GM18861 (cell line): ENCODE measurements at regions not wholly inside any gene's neighbourhood (a gene's known extent, or its start where the extent isn't known, plus 50 kb on each side); places are given as distances from the start of the nearest gene placed in this dataset.
"Not testable (repeated sequence)": the region's sequence is repeated elsewhere in the genome, so short reads cannot be mapped to it uniquely, and the experiment has no call there.

Experiments used
- ATAC-seq: cut with Tn5 transposase; IDR thresholded peaks from one replicate; pipeline ENCODE4 v1.9.1; 2021; ENCODE audit not compliant: unreplicated experiment

DNA sequence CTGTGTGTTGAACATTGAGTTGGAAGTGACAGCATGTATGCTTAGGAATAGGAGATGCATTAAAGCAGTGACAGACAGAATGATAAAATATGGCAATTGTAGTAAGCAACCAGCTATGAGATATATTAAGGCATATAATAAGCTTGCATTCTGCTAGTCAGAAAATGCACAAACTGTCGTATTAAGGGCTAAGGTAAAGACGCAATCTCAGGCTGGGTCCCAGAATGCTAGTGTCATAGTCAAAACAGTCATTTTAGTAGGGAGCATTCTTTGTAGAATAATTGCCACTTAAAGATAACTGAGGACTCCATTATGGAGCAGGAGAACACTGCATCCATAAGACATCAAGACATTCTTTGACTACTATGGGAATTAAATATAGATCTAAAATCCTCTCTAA, 1369.7 kb upstream of the C9orf72 start:
- ATAC-seq, result no peak

DNA sequence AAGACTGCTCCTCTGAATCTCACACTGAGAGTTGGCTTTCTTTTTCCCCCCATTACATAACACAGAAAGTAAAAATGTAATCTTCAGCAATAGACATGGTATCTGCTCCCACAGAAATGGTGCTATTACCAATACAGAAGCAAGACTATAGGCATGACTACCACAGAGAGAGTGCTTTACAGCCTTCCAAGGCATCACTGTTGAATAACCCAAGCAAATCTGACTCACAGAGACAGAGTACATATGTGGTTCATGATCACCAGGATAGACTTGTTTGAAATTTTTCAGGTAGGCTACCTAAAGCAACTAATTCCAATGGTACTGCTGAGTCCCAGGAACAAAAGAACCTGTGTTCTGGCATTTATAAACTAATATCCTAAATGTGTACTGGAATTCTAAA, 1373.4 kb upstream of the C9orf72 start:
- ATAC-seq, result no peak

DNA sequence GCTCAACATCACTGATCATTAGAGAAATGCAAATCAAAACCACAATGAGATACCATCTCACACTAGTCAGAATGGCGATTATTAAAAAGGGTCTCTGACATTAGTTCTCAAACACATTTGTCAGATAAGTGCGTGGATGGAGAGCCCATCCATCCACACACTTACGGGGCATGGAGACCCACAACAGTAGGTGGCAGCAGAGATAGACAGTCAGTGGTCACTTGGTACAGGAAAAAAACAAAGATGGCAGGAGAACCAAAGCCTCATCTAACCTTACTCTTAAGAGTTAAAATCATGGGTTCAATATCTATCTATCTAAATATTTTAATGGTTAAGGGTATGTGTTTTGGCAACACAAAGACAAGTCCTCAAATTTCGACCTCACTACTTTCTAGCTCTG, 1378.7 kb upstream of the C9orf72 start:
- ATAC-seq, result no peak

DNA sequence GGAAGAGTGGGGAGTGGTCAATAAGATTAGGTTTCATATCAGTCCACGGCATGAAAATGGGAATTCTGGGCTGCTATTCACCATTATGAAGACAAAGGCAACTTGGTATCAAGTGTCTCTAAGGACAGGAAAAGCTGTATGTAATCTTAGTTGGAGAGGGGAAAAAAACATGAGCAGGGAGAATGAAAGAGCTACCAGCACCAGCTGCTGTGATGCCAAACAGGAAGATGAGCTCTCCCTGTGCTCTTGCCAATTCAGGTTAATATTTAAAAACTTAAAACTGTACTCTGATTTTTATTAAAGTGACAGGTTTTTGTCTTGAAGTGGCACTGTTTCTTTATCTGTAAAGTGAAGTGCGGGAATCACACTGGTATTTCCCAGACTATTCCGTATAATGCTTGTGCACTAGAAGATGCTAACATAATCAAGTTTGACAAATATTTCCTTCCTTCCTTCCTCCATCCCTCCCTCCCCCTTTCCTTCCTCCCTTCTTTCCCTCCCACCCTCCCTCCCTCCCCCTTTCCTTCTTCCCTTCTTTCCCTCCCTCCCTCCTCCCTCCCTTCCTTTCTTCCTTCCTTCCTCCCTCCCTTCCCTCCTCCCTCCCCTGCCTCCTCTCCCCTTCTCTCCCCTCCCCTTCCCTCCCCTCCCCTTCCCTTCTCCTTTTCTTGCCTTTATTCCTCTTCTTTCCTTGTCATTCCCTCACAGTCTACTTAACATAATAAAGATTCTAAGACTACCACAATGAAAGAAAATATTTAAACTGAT, 1383.0 kb upstream of the C9orf72 start:
- ATAC-seq, result no peak

DNA sequence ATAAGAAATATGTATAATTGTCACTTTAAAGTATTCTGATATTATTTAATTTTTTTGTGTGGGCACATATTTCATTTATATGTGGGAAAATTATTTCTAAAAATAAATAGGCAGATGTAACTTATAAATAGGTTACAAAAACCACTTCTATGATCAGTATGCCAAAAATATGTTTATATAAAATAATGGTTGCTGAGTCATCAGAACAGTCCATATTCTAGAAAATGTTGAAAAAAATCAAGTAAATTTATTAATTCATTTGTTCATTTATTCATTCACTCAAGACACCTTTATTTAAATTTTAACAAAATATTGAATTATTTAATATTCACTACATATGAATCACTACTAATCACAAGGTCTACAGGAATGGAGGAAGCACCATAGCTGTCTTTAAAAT, 1387.3 kb upstream of the C9orf72 start:
- no peak for ATAC-seq

DNA sequence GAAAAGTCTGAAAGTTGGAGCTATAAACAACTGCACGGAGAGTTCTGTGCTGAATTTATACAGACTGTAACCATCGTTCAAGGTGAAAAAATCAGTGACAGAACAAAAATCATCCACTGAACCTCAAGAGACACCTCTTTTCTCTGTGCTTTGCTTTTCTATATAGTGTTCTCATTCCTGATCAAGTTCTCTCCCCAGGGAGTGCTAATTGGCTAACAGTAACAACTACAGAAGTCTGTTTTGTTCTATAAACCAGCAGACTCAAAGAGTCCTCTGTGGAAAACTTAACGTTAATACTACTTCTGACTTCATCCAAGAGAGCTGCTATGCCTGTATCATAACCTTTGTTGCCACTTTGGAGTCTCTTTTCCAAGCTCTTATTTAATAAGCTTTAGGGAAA, 1388.3 kb upstream of the C9orf72 start:
- ATAC-seq, result no peak

DNA sequence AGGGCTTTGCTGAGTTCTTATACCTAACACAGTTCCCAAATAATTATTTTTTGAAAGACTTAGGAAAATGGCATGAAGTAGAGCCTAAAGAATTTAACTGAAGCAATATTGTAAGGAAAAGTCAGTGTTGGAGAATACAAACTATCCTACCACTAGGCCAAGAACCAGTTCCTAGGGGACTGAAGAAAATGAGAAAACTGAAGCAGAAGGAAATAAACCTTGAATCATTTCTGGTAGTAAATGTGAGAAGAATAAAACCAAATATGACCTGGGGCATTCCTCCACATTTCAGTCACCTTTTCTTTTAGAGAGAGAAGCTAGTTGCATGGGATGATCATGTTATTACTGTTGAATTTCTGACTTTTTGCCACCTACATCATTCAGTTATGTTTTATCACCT, 1393.9 kb upstream of the C9orf72 start:
- ATAC-seq, result no peak

DNA sequence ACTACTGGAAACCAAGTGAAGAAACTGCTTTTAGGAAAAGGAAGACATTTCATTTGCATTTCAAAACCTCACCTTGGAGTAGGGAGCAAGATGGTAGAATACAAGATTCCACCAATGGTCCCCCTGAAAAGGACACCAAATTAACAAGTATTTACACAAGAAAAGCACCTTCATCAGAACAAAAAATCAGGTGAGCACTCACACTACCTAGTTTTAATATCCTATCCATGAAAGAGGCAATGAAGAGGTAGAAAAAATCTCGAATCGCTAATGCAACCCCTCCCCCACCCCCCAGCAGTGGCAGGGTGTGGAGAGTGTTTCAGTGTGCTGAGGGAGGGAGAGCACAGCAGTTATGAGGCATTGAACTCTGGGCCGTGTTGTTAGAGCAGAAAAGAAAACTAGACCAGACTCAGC, 1397.0 kb upstream of the C9orf72 start:
- ATAC-seq, result no peak

DNA sequence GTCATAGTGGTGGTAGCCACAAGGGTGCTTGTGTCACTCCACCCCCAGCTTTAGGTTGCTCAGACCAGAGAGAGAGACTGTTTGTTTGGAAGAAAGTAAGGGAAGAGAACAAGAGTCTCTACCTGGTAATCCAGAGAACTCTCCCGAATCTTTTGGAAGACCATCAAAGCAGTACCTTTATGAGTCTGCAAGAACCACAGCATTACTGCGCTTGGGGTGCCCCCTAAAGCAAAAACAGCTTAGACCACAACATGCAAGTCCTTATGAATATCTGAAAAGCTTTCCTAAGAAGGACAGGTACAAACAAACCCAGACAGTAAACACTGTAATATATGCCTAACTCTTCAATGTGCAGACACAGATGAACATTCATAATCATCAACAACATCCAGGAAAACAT, 1398.6 kb upstream of the C9orf72 start:
- ATAC-seq, result no peak

DNA sequence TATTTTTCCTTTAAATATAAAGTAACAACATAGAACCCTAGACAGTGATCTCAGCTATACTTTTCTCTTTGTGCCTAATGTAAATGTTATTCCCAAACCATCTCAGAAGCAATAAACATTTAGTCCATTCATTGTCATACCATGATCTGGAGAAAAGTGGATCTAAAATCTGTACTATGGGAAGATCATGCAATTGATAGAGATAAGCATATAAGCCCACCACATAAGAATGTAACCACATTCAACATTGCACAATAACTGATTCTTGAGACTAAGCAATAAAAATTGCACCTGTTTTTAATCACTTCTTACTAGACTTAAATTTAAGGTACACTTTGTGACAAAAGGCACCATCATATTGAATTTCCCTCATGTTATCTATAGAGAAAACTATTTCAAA, 1403.0 kb upstream of the C9orf72 start:
- ATAC-seq, result no peak

DNA sequence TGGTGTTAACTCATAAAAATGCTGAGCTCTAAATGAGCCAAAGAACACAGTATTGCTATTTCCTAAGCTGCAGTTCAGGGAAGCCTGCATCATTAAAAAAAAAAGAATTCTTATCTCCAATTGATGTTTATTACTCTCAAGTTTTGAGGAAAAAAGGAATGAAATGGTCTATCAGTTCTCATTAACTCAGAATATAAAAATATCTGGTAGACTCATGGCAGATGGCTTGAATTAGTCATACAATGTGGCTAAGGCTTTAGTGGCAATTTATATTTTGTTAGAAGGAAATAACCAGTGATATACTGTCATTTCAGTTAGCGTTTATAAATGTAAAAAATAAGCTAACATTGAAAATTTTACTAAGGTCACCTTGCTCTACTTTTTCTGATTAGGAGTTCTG, 1403.4 kb upstream of the C9orf72 start:
- ATAC-seq, result no peak

DNA sequence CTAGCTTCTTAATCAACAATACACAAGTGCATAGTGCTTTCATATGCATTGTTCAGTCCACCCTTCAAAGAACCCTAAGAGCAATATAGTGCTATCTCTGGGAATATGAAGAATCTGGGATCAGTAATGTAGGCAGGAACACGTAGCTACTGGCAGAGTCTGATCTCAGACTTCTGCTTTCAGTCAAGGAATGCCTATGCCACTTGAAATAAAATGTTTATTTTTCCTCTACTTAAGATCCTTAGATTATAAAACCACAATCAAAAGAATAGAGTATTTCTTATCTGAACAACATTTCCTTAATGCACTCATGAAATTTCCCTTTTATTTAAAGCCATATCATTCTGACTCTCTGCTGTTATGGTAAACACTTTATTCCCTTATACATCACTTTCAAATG, 1407.8 kb upstream of the C9orf72 start:
- ATAC-seq, result no peak

DNA sequence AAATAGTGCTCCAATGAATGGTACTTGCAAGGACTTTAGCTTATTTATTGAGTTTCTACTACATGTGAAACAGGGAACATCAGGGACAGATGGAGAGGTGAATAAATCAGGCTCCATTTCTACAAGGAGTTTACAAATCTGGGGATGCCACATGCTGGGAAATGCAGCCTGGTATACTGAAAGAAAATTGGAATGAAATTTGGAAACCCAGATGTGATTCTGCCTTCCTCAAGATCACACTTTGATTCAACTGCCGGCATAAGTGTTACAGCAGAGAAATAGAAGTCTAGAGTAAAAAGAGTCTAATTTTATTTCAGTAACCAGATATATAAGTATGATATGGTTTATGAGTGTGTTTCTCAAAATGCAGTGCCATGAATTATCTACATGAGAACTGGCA, 1408.4 kb upstream of the C9orf72 start:
- no peak for ATAC-seq

DNA sequence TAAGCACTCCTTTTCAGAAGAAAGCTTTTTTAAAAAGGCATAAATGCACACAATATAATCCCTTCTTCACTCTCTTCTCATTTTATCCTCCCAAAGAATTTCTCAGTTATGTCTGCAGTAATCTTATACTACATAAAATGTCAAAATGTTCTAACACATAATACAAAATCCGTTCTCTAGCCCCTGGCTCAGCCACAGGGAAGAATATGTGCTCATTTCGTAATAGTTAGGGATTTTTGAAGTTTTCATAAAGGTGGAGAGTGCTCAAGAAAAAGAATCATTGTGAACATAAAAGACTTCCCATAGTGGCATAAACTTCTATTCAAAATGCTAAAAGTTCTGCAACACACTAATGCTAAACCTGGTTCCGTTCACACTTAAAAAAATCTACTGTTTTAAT, 1410.7 kb upstream of the C9orf72 start:
- ATAC-seq, result no peak

DNA sequence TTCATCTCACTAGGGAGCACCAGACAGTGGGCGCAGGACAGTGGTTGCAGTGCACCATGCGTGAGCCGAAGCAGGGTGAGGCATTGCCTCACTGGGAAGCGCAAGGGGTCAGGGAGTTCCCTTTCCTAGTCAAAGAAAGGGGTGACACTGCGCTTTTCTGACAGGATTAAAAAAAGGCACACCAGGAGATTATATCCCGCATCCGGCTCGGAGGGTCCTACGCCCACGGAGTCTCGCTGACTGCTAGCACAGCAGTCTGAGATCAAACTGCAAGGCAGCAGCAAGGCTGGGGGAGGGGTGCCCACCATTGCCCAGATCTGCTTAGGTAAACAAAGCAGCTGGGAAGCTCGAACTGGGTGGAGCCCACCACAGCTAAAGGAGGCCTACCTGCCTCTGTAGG, 1416.7 kb upstream of the C9orf72 start:
- not testable (repeated sequence) for ATAC-seq

DNA sequence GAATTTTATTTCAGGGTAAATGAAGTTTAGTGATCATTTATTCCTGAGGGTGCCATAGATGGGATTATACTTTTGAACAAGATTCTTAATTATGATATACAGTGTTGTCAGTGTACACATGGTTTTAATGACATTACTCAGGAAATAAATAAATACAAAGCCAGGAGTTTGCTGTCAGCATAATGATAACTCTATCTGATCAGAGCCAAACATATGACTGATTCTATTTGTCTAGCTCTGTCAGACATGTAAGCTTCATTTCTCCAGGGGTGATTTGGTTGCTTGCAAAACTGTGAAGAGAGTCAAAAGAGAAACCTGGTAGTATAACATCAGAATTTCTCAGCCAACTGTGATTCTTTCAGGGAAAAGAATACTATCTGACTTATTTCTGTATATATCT, 1425.8 kb upstream of the C9orf72 start:
- no peak for ATAC-seq

DNA sequence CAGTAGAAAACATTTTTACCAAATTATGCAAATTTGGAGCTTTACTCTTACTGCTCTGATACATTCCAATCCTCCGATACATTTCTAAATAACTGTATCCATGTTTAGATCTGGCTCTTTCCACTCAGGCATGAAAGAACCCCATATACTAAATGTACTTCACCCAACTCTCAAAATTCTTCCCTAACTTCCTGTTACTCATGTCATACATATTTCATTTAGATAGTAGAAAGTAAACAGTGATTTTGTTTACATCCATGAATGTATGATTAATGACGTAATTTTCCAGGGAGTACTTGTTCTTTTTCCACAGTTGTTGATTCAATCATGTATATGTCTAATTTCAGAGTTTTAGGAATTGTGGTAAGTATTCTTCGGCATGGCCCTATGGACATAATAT, 1426.5 kb upstream of the C9orf72 start:
- no peak for ATAC-seq

DNA sequence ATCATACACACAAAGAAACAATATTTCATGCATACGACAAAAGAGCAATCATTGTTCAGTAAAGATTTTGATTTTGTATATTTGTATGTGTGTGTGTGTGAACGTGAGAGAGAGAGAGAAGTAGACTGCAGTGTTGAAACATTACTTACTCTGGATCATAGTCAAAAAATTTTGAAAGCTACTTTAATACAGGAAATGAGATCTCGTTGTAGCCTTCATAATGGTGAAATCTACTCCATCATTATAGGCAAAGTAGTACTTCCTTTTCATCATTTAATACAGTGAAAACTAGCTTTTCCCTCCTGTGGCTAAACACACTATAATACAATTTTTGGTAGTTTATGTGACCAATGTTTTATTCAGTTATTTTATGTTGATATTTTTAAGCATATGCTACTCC, 1427.7 kb upstream of the C9orf72 start:
- no peak for ATAC-seq

DNA sequence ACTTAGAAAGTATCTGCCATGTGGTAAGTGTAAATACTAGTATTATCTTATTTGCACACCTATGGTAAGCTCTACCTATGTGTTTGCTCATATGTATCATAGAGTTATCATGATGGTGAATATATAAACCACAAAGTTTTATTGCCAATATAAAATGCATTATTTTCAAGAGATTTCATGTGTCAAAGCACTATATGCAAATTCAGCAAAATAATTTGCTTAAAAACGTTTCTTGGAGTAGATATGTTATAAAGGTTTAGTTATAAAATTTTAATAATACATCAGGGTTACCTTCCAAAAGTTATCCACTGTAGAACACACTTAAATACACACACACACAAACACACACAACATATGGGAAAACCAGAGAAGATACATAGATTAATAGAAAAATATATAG, 1431.7 kb upstream of the C9orf72 start:
- ATAC-seq, result no peak

DNA sequence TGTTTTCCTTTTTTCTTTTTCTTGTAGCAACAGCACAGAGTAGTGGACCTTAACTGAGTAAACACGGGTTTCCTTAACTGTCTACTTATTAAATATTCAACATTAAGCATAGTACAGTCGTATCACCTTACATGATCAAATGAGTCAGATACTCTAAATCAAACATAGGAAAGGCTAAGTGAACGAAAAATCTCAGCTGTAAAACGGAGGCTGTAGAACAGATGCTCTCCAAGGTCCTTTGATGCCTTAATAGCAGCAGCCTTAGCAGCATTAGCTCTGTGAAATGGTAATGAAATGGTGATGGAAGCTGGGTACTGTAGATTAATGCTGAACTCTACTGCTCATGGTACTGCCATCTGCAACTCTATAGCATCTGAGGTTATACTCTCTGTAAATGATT, 1433.3 kb upstream of the C9orf72 start:
- no peak for ATAC-seq

DNA sequence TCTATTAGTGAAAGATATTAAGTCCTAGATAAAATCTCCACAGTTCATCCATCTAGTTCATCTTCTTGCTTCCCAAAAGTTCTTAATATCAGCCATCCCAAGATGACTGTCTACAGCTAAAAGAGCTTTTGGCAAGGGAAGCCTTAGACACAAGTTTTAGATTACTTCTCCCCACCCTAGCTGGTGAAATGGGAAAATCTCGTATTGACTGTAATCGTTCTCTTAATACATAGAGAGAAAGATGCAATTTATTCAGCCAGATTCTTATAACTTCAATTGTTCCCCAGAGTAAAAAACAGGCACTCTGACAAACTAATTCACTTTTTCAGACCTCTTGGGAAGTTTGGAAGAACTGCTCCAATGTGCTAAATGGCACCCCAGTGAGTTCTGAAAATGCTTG, 1439.6 kb upstream of the C9orf72 start:
- ATAC-seq, result no peak

DNA sequence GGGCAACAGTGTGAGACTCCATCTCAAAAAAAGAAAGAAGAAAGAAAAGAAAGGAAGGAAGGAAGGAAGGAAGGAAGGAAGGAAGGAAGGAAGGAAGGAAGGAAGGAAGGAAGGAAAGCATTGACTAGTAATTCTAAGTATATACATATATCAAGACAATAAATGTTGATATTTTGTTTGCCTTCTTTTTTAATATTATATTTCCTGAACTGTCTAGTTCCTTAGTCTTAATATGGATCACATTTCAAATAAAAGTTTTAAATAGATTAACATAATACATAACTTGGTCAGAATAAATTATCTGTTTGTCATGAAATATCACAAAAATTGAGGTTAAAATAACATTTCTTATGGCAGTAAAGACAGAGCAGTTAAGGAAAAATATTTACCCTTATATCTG, 1448.4 kb upstream of the C9orf72 start:
- no peak for ATAC-seq

DNA sequence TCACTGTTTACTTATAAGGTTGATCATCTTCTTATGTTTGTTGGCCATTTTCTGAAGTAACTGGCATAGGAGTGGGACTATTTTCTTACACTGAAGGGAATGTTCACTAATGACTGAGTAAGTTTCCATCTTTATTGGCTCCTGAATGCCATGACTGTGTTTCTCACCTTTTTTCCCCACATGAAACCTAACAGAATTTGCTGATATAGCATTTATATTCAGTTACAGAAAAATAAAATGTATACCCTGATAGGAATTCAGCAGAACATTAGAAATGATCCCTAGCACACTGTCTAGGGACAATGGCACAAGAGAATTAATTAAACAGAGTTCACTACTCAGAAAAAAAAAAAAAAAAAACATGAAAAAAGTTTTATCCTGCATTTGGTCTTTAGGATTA, 1465.1 kb upstream of the C9orf72 start:
- no peak for ATAC-seq
